Nephron (organoid): ENCODE measurements at regions not wholly inside any gene's neighbourhood (a gene's known extent, or its start where the extent isn't known, plus 50 kb on each side); places are given as distances from the start of the nearest gene placed in this dataset.
A peak's percentile ranks its signal among the peaks of the same experiment; 100 is the strongest.

Experiments
- H3K27ac Mint-ChIP-seq, 3 experiments: 2 replicates each; pipeline ENCODE4 v1.8.0; 2020; ENCODE audit warnings: mixed read lengths in 3 of 3, mild to moderate bottlenecking in 2 of 3, moderate library complexity in 1 of 3
- H3K27me3 Mint-ChIP-seq: 2 replicates; pipeline ENCODE4 v1.8.0; 2021; ENCODE audit warnings: low read depth, mild to moderate bottlenecking, moderate library complexity, mixed read lengths
- H3K36me3 Mint-ChIP-seq: 2 replicates; pipeline ENCODE4 v1.8.0; 2020; ENCODE audit warnings: low read depth, mixed read lengths
- H3K4me1 Mint-ChIP-seq: 2 replicates; pipeline ENCODE4 v1.8.0; 2020; ENCODE audit warnings: mixed read lengths
- H3K4me3 Mint-ChIP-seq, 3 experiments: 2 replicates each; pipeline ENCODE4 v1.8.0; 2020; ENCODE audit warnings: mild to moderate bottlenecking in 3 of 3, mixed read lengths in 3 of 3, moderate library complexity in 2 of 3
- H3K9me3 Mint-ChIP-seq: 2 replicates; pipeline ENCODE4 v1.8.0; 2020; ENCODE audit warnings: mixed read lengths
- CTCF ChIP-seq, 3 experiments: fragments of 200-600 bp; sonication (generic); IDR thresholded peaks; one replicate each; pipeline ENCODE4 v1.5.0; 2021; ENCODE audit warnings: antibody characterized with exemption in 3 of 3; ENCODE audit not compliant: unreplicated experiment in 3 of 3

DNA sequence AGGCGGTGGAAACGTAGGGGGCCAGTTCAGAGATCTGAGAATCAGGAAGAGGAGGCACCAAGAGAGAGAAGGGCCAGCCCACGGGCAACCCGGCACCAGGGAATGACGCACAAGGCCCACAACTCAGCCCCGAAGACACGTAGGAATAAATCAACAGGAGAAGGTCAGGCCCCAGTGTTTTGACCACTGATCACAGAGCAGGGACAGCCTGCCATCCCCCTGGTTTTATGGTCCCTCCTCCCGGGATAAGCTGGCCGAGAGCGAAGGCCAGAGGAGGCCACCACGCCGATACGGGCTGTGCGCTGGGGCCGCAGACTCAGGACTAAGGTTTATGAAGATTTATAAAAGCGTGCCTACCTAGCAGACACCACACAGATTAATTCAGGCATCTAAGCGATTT is 341.4 kb downstream of the ZNF516 start:
- no peak for TF ChIP-seq CTCF (IDR thresholded peaks at IDR 0.05; ENCODE audit: unreplicated experiment in 3 of 3)
- peaks cover 10% of the 10 kb centered on the region for H3K4me1 Mint-ChIP-seq
- H3K4me3 Mint-ChIP-seq, result no peak overlapping the region
- peaks cover 9% of the 10 kb centered on the region for H3K9me3 Mint-ChIP-seq
- peaks cover 6% of the 10 kb centered on the region for H3K27me3 Mint-ChIP-seq
- peaks cover 3% of the 10 kb centered on the region for H3K36me3 Mint-ChIP-seq
- H3K27ac Mint-ChIP-seq, result peak overlapping the region in 1 of 3 experiments; percentile 31

DNA sequence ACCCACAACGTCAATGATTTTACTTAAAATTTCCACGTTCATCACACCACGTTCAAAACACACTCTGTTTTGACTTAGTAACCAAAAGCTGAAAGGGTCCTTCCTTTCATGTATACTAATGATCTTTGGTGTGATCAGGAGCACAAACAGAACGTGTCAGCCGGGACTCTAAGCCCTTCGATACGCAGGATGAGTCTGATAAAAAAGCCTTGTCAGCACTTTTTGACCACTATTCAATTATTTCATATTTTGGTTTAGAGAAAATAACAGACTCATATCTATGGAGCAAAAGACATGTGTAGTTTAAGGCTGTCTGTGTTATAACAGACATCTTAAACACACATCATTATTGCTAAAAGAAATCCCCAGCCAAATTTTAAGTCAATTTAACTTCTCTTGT is 345.3 kb downstream of the ZNF516 start:
- no peak overlapping the region for H3K27ac Mint-ChIP-seq
- peaks cover 21% of the 10 kb centered on the region for H3K4me1 Mint-ChIP-seq
- H3K36me3 Mint-ChIP-seq, result peaks cover 3% of the 10 kb centered on the region
- H3K4me3 Mint-ChIP-seq, result no peak overlapping the region
- H3K9me3 Mint-ChIP-seq, result no peaks in the 10 kb centered on the region
- peaks cover 13% of the 10 kb centered on the region for H3K27me3 Mint-ChIP-seq
- no peak for TF ChIP-seq CTCF (IDR thresholded peaks at IDR 0.05; ENCODE audit: unreplicated experiment in 3 of 3)

DNA sequence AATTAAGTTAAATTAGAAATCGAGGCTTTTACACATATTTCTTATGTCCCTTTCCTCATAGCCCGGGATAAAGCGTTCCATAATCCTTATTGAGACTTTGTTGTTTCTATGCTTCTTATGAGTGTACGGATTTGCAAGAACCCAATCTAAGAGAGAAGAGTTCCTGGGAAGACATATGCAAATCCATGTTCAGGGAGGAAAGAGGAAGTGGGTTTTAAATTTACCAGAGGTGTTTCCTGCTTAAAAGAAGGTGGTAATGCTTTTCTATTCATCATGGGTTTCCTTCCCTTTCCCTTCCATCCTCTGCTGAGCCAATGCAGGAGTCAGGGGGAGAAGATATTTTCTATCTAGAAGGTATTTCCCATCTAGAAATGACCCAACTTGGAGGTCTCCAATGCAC is 345.8 kb downstream of the ZNF516 start:
- Mint-ChIP-seq H3K4me3 (no peak overlapping the region), H3K36me3 (peaks cover 3% of the 10 kb centered on the region), H3K27me3 (peaks cover 17% of the 10 kb centered on the region), H3K4me1 (peaks cover 21% of the 10 kb centered on the region), H3K27ac (no peak overlapping the region), H3K9me3 (no peaks in the 10 kb centered on the region)
- TF ChIP-seq CTCF (IDR thresholded peaks at IDR 0.05; ENCODE audit: unreplicated experiment in 3 of 3), result no peak

GRCh38 chr18:76145521-76146376 is 349.3 kb downstream of the ZNF516 start:
- peak overlapping the region; percentile 22 to 69 (median 51) for H3K27ac Mint-ChIP-seq
- H3K36me3 Mint-ChIP-seq, result no peaks in the 10 kb centered on the region
- peak overlapping the region in 2 of 3 experiments; percentile 0 to 16 for H3K4me3 Mint-ChIP-seq
- no peak for TF ChIP-seq CTCF (IDR thresholded peaks at IDR 0.05; ENCODE audit: unreplicated experiment in 3 of 3)
- peaks cover 20% of the 10 kb centered on the region for H3K27me3 Mint-ChIP-seq
- peaks cover 28% of the 10 kb centered on the region for H3K4me1 Mint-ChIP-seq
- H3K9me3 Mint-ChIP-seq, result no peaks in the 10 kb centered on the region

DNA sequence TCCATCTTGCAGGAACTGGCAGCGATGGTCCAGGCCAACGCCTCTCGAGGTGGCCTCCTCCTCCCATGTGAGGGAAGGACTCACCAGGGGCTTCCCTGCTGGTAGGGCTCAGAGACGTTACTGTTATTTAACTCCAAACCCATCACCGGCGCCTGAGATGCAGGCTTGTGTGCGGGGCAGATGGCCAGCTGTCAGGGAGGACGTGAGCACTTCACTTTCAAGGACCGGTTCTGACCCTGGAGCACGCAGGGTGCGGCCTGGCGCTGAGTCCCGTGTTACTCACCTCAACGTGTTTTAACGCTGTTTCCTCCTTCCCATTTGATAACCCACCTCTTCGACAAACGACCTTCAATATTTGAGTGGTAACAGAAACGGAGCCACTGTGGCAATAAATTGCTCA is 350.2 kb downstream of the ZNF516 start:
- Mint-ChIP-seq H3K4me3 (no peak overlapping the region), H3K27ac (peak overlapping the region in 1 of 3 experiments; percentile 51), H3K4me1 (peaks cover 28% of the 10 kb centered on the region), H3K27me3 (peaks cover 20% of the 10 kb centered on the region), H3K9me3 (peaks cover 5% of the 10 kb centered on the region), H3K36me3 (no peaks in the 10 kb centered on the region)
- TF ChIP-seq CTCF (IDR thresholded peaks at IDR 0.05; ENCODE audit: unreplicated experiment in 3 of 3), result no peak

DNA sequence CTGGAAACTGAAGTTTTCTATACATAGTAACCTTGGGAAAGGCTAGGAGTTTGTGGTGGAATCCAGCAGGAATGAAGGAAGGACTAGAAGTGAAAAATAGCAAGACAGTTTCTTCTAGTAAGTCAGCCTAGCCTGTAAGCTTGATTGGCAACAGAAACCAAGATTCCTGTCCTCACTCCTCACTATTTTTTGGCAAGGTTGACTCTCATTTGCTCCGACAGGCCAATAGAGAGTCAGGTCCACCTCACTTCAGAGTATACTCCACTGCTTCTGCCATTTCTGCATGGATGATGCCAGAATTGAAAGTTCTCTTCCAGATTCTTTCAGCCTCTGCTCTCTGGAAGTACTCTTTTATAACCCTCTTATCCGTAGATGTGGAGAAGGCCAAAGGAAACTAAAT is 352.4 kb downstream of the ZNF516 start:
- H3K27ac Mint-ChIP-seq, result peak overlapping the region in 2 of 3 experiments; percentile 20 to 30
- peaks cover 11% of the 10 kb centered on the region for H3K27me3 Mint-ChIP-seq
- H3K36me3 Mint-ChIP-seq, result no peaks in the 10 kb centered on the region
- H3K4me1 Mint-ChIP-seq, result peaks cover 44% of the 10 kb centered on the region
- peaks cover 5% of the 10 kb centered on the region for H3K9me3 Mint-ChIP-seq
- no peak overlapping the region for H3K4me3 Mint-ChIP-seq
- no peak for TF ChIP-seq CTCF (IDR thresholded peaks at IDR 0.05; ENCODE audit: unreplicated experiment in 3 of 3)
